ENCODE measurements at regions not wholly inside any gene's neighbourhood (a gene's known extent, or its start where the extent isn't known, plus 50 kb on each side); places are given as distances from the start of the nearest gene placed in this dataset.

DNA sequence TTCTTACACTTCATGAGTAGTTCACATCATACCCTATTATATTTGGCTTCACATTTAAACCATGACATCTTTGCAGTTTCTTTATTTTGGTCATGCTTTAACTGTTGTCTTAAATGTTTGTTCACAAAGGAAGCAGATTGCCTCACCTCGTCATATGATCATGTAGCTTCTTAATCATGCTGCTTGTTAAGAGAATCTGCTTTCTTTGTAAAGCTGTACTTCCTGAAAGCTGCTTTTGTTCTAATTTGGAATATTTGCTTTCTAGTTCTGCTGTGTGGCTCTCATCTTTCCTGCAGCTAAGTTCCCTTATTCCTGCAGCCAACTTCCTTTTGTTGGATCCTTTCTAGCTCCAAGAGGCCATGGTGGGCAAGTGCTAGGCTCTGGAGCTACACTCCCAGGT is 62.9 kb upstream of the SIM2 start:
- TF ChIP-seq NANOG (IDR thresholded peaks at IDR 0.05; ENCODE audit: borderline replicate concordance), result no peak
- TF ChIP-seq, protein P1, sequence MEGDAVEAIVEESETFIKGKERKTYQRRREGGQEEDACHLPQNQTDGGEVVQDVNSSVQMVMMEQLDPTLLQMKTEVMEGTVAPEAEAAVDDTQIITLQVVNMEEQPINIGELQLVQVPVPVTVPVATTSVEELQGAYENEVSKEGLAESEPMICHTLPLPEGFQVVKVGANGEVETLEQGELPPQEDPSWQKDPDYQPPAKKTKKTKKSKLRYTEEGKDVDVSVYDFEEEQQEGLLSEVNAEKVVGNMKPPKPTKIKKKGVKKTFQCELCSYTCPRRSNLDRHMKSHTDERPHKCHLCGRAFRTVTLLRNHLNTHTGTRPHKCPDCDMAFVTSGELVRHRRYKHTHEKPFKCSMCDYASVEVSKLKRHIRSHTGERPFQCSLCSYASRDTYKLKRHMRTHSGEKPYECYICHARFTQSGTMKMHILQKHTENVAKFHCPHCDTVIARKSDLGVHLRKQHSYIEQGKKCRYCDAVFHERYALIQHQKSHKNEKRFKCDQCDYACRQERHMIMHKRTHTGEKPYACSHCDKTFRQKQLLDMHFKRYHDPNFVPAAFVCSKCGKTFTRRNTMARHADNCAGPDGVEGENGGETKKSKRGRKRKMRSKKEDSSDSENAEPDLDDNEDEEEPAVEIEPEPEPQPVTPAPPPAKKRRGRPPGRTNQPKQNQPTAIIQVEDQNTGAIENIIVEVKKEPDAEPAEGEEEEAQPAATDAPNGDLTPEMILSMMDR (conservative IDR thresholded peaks at IDR 0.05; ENCODE audit: low read depth in 2 of 2), result no peak
- TF ChIP-seq EZH2 (IDR thresholded peaks at IDR 0.05; ENCODE audit: low read depth, unreplicated experiment), result no peak
- no peak for TF ChIP-seq POLR2AphosphoS5 (IDR thresholded peaks at IDR 0.05; ENCODE audit: low read depth)
- TF ChIP-seq, protein P2, sequence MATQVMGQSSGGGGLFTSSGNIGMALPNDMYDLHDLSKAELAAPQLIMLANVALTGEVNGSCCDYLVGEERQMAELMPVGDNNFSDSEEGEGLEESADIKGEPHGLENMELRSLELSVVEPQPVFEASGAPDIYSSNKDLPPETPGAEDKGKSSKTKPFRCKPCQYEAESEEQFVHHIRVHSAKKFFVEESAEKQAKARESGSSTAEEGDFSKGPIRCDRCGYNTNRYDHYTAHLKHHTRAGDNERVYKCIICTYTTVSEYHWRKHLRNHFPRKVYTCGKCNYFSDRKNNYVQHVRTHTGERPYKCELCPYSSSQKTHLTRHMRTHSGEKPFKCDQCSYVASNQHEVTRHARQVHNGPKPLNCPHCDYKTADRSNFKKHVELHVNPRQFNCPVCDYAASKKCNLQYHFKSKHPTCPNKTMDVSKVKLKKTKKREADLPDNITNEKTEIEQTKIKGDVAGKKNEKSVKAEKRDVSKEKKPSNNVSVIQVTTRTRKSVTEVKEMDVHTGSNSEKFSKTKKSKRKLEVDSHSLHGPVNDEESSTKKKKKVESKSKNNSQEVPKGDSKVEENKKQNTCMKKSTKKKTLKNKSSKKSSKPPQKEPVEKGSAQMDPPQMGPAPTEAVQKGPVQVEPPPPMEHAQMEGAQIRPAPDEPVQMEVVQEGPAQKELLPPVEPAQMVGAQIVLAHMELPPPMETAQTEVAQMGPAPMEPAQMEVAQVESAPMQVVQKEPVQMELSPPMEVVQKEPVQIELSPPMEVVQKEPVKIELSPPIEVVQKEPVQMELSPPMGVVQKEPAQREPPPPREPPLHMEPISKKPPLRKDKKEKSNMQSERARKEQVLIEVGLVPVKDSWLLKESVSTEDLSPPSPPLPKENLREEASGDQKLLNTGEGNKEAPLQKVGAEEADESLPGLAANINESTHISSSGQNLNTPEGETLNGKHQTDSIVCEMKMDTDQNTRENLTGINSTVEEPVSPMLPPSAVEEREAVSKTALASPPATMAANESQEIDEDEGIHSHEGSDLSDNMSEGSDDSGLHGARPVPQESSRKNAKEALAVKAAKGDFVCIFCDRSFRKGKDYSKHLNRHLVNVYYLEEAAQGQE (IDR thresholded peaks at IDR 0.05; ENCODE audit: unreplicated experiment), result no peak
- no peak for TF ChIP-seq EZH2phosphoT487 (IDR thresholded peaks at IDR 0.05; ENCODE audit: unreplicated experiment)
- no peak for TF ChIP-seq JUNB (IDR thresholded peaks at IDR 0.05; ENCODE audit: unreplicated experiment)
- TF ChIP-seq, protein P3, sequence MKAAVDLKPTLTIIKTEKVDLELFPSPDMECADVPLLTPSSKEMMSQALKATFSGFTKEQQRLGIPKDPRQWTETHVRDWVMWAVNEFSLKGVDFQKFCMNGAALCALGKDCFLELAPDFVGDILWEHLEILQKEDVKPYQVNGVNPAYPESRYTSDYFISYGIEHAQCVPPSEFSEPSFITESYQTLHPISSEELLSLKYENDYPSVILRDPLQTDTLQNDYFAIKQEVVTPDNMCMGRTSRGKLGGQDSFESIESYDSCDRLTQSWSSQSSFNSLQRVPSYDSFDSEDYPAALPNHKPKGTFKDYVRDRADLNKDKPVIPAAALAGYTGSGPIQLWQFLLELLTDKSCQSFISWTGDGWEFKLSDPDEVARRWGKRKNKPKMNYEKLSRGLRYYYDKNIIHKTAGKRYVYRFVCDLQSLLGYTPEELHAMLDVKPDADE (IDR thresholded peaks at IDR 0.05), result no peak
- TF ChIP-seq CREB1 (CRISPR knock-in tag; IDR thresholded peaks at IDR 0.05; ENCODE audit: low read depth), result no peak
- TF ChIP-seq ZNF331 (CRISPR knock-in tag; IDR thresholded peaks at IDR 0.05; ENCODE audit: low read depth), result no peak
- TF ChIP-seq, protein P4, sequence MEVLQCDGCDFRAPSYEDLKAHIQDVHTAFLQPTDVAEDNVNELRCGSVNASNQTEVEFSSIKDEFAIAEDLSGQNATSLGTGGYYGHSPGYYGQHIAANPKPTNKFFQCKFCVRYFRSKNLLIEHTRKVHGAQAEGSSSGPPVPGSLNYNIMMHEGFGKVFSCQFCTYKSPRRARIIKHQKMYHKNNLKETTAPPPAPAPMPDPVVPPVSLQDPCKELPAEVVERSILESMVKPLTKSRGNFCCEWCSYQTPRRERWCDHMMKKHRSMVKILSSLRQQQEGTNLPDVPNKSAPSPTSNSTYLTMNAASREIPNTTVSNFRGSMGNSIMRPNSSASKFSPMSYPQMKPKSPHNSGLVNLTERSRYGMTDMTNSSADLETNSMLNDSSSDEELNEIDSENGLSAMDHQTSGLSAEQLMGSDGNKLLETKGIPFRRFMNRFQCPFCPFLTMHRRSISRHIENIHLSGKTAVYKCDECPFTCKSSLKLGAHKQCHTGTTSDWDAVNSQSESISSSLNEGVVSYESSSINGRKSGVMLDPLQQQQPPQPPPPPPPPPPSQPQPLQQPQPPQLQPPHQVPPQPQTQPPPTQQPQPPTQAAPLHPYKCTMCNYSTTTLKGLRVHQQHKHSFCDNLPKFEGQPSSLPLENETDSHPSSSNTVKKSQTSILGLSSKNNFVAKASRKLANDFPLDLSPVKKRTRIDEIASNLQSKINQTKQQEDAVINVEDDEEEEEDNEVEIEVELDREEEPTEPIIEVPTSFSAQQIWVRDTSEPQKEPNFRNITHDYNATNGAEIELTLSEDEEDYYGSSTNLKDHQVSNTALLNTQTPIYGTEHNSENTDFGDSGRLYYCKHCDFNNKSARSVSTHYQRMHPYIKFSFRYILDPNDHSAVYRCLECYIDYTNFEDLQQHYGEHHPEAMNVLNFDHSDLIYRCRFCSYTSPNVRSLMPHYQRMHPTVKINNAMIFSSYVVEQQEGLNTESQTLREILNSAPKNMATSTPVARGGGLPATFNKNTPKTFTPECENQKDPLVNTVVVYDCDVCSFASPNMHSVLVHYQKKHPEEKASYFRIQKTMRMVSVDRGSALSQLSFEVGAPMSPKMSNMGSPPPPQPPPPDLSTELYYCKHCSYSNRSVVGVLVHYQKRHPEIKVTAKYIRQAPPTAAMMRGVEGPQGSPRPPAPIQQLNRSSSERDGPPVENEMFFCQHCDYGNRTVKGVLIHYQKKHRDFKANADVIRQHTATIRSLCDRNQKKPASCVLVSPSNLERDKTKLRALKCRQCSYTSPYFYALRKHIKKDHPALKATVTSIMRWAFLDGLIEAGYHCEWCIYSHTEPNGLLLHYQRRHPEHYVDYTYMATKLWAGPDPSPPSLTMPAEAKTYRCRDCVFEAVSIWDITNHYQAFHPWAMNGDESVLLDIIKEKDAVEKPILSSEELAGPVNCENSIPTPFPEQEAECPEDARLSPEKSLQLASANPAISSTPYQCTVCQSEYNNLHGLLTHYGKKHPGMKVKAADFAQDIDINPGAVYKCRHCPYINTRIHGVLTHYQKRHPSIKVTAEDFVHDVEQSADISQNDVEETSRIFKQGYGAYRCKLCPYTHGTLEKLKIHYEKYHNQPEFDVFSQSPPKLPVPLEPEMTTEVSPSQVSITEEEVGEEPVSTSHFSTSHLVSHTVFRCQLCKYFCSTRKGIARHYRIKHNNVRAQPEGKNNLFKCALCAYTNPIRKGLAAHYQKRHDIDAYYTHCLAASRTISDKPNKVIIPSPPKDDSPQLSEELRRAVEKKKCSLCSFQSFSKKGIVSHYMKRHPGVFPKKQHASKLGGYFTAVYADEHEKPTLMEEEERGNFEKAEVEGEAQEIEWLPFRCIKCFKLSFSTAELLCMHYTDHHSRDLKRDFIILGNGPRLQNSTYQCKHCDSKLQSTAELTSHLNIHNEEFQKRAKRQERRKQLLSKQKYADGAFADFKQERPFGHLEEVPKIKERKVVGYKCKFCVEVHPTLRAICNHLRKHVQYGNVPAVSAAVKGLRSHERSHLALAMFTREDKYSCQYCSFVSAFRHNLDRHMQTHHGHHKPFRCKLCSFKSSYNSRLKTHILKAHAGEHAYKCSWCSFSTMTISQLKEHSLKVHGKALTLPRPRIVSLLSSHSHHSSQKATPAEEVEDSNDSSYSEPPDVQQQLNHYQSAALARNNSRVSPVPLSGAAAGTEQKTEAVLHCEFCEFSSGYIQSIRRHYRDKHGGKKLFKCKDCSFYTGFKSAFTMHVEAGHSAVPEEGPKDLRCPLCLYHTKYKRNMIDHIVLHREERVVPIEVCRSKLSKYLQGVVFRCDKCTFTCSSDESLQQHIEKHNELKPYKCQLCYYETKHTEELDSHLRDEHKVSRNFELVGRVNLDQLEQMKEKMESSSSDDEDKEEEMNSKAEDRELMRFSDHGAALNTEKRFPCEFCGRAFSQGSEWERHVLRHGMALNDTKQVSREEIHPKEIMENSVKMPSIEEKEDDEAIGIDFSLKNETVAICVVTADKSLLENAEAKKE (CRISPR knock-in tag; IDR thresholded peaks at IDR 0.05), result no peak
- no peak for TF ChIP-seq ZNF114 (CRISPR knock-in tag; IDR thresholded peaks at IDR 0.05)
